Neural progenitor cell (in vitro differentiated cells): ENCODE measurements at regions not wholly inside any gene's neighbourhood (a gene's known extent, or its start where the extent isn't known, plus 50 kb on each side); places are given as distances from the start of the nearest gene placed in this dataset.

ENCODE experiments used
- DNase-seq: peaks from one replicate; pipeline ENCODE4 v3.0.0-alpha.2; 2016; ENCODE audit warnings: low spot score
- H2AFZ ChIP-seq: fragments of 200-600 bp; sonication (generic); replicated peaks from 2 replicates; pipeline ENCODE4 v1.6.1; 2016; ENCODE audit warnings: antibody characterized with exemption
- H3F3A ChIP-seq: fragments of 200-600 bp; sonication (generic); 2 replicates; pipeline ENCODE4 v1.6.1; 2016; ENCODE audit warnings: antibody characterized with exemption, low read depth
- H3K27ac ChIP-seq: fragments of 200-600 bp; sonication (generic); 2 replicates; pipeline ENCODE4 v1.5.1; 2016; ENCODE audit warnings: mild to moderate bottlenecking
- H3K27me3 ChIP-seq: fragments of 200-600 bp; sonication (generic); 2 replicates; pipeline ENCODE4 v1.6.1; 2016; ENCODE audit warnings: mild to moderate bottlenecking, moderate library complexity
- H3K36me3 ChIP-seq: fragments of 200-600 bp; sonication (generic); 2 replicates; pipeline ENCODE4 v1.5.1; 2016
- H3K4me1 ChIP-seq: fragments of 200-600 bp; sonication (generic); 2 replicates; pipeline ENCODE4 v1.6.1; 2016; ENCODE audit warnings: mixed run types
- H3K4me2 ChIP-seq: fragments of 200-600 bp; sonication (generic); 2 replicates; pipeline ENCODE4 v1.6.1; 2016
- H3K4me3 ChIP-seq: fragments of 200-600 bp; sonication (generic); 2 replicates; pipeline ENCODE4 v1.5.1; 2016
- H3K79me2 ChIP-seq: fragments of 200-600 bp; sonication (generic); 2 replicates; pipeline ENCODE4 v1.6.1; 2016; ENCODE audit warnings: low read depth
- H3K9ac ChIP-seq: fragments of 200-600 bp; sonication (generic); 2 replicates; pipeline ENCODE4 v1.6.1; 2016
- H3K9me3 ChIP-seq: fragments of 200-600 bp; sonication (generic); 2 replicates; pipeline ENCODE4 v1.5.1; 2016; ENCODE audit warnings: low read depth
- H4K20me1 ChIP-seq: fragments of 200-600 bp; sonication (generic); 2 replicates; pipeline ENCODE4 v1.6.1; 2016; ENCODE audit warnings: low read depth
- H3K27ac Mint-ChIP-seq: 3 replicates; pipeline ENCODE4 v1.8.0; 2021; ENCODE audit warnings: mixed read lengths
- H3K27me3 Mint-ChIP-seq: 2 replicates; pipeline ENCODE4 v1.8.0; 2022; ENCODE audit warnings: low read depth, mild to moderate bottlenecking, inconsistent platforms, moderate library complexity, mixed read lengths; ENCODE audit not compliant: insufficient read depth
- H3K36me3 Mint-ChIP-seq: 3 replicates; pipeline ENCODE4 v1.8.0; 2021; ENCODE audit warnings: mixed read lengths
- H3K4me1 Mint-ChIP-seq: 3 replicates; pipeline ENCODE4 v1.8.0; 2021; ENCODE audit warnings: mixed read lengths
- H3K4me3 Mint-ChIP-seq: 3 replicates; pipeline ENCODE4 v1.8.0; 2021; ENCODE audit warnings: mild to moderate bottlenecking, moderate library complexity, mixed read lengths
- H3K9me3 Mint-ChIP-seq: 3 replicates; pipeline ENCODE4 v1.8.0; 2020; ENCODE audit warnings: mixed read lengths
- EZH2 ChIP-seq: fragments of 200-600 bp; sonication (generic); IDR thresholded peaks from 2 replicates; pipeline ENCODE4 v1.6.1; 2017; ENCODE audit warnings: antibody characterized with exemption, mild to moderate bottlenecking, moderate library complexity
- EZH2phosphoT487 ChIP-seq: fragments of 200-600 bp; sonication (generic); IDR thresholded peaks from 2 replicates; pipeline ENCODE4 v1.6.1; 2017; ENCODE audit warnings: antibody characterized with exemption
- TF ChIP-seq, protein P1 (sequence below): fragments of 200-600 bp; sonication (generic); IDR thresholded peaks from 2 replicates; pipeline ENCODE4 v1.5.1; 2017; ENCODE audit warnings: antibody characterized with exemption, mild to moderate bottlenecking

DNA sequence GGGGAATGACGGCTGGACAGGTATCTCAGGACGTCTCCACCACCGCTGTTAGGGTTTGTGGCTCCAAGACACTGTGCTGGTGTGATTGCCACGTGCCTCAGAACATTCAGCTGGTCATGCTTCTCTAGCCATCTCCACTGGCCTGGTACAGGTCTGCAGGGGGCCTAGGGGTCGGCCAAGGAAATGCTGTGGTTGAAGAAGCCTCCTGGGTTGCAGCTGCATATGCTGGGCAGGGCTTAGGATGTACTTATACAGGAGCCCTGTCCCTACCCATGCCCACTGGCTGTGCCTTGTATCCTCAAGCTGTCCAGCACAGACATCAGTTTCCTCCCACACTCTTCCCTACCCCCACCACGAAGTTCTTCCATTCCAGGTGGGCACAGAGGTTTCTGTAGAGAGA lies 64.1 kb downstream of the NPPC start:
- H3K4me2 ChIP-seq = no peak overlapping the region
- H3K4me3 ChIP-seq = no peak overlapping the region
- no peak overlapping the region for H3K27ac Mint-ChIP-seq
- H4K20me1 ChIP-seq = no peaks in the 10 kb centered on the region
- peaks cover 3% of the 10 kb centered on the region for H3K27me3 Mint-ChIP-seq
- H3F3A ChIP-seq = no peaks in the 10 kb centered on the region
- no peaks in the 10 kb centered on the region for H3K4me1 Mint-ChIP-seq
- no peak overlapping the region for H3K27ac ChIP-seq
- DNase-seq = no peak
- H3K79me2 ChIP-seq = no peaks in the 10 kb centered on the region
- H3K36me3 ChIP-seq = no peaks in the 10 kb centered on the region
- H3K9me3 ChIP-seq = no peaks in the 10 kb centered on the region
- TF ChIP-seq EZH2phosphoT487 (no peak), EZH2 (no peak)
- TF ChIP-seq, protein P1, sequence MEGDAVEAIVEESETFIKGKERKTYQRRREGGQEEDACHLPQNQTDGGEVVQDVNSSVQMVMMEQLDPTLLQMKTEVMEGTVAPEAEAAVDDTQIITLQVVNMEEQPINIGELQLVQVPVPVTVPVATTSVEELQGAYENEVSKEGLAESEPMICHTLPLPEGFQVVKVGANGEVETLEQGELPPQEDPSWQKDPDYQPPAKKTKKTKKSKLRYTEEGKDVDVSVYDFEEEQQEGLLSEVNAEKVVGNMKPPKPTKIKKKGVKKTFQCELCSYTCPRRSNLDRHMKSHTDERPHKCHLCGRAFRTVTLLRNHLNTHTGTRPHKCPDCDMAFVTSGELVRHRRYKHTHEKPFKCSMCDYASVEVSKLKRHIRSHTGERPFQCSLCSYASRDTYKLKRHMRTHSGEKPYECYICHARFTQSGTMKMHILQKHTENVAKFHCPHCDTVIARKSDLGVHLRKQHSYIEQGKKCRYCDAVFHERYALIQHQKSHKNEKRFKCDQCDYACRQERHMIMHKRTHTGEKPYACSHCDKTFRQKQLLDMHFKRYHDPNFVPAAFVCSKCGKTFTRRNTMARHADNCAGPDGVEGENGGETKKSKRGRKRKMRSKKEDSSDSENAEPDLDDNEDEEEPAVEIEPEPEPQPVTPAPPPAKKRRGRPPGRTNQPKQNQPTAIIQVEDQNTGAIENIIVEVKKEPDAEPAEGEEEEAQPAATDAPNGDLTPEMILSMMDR = no peak
- H3K9ac ChIP-seq = no peak overlapping the region
- no peaks in the 10 kb centered on the region for H3K36me3 Mint-ChIP-seq
- H3K27me3 ChIP-seq = no peaks in the 10 kb centered on the region
- H3K4me1 ChIP-seq = no peaks in the 10 kb centered on the region
- H3K9me3 Mint-ChIP-seq = peaks cover 9% of the 10 kb centered on the region
- no peak overlapping the region for H3K4me3 Mint-ChIP-seq
- no peak overlapping the region for H2AFZ ChIP-seq

DNA sequence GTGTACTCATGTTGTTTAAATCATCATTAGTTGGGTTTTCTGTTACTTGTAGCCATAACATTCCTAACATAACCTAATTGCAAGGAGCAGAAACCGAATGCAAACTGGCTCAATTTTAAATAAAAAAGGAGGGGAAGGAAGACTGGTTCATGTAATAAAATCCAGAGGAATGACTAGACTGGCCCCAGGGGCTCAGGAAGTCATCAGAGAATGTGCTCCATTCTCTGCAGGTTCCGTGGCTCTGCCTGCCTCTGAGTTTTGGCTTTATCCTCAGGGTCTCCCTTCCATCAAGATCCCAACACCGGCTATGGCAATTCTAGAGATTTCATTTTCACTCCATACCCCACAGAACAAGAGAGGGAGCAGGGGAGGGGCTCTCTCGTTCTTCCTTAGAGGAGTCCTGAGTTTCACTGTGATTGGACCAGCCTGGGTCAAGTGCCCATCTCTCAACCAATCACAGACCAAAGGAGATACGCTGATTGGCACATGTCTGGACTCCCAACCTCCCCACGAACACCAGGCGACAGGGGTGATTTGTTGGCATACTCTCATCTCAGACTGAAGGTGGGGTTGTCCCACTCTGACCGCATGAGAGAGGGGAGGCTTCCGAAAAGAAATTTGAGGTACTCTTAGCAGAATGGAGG lies 64.8 kb downstream of the NPPC start:
- Mint-ChIP-seq H3K9me3 (peaks cover 8% of the 10 kb centered on the region), H3K27ac (no peak overlapping the region)
- DNase-seq = no peak

More for the DNA sequence above, 64.8 kb downstream of the NPPC start:
- Mint-ChIP-seq H3K4me3 (no peak overlapping the region), H3K4me1 (no peaks in the 10 kb centered on the region), H3K27me3 (peaks cover 3% of the 10 kb centered on the region), H3K36me3 (no peaks in the 10 kb centered on the region)
- H3K36me3 ChIP-seq = no peaks in the 10 kb centered on the region
- H3K4me2 ChIP-seq = no peak overlapping the region
- H3K27me3 ChIP-seq = no peaks in the 10 kb centered on the region
- H3F3A ChIP-seq = no peaks in the 10 kb centered on the region
- H3K4me3 ChIP-seq = no peak overlapping the region
- H3K27ac ChIP-seq = no peak overlapping the region
- H3K9ac ChIP-seq = no peak overlapping the region
- H3K4me1 ChIP-seq = no peaks in the 10 kb centered on the region
- no peaks in the 10 kb centered on the region for H4K20me1 ChIP-seq
- H3K79me2 ChIP-seq = no peaks in the 10 kb centered on the region
- no peak for TF ChIP-seq EZH2phosphoT487
- TF ChIP-seq, protein P1 = no peak
- TF ChIP-seq EZH2 = no peak
- no peak overlapping the region for H2AFZ ChIP-seq
- no peaks in the 10 kb centered on the region for H3K9me3 ChIP-seq
